AG09319 (cell line): ENCODE measurements at regions not wholly inside any gene's neighbourhood (a gene's known extent, or its start where the extent isn't known, plus 50 kb on each side); places are given as distances from the start of the nearest gene placed in this dataset.

Experiments
- DNase-seq: peaks from one replicate; pipeline ENCODE4 v3.0.0-alpha.2; 2010; ENCODE audit warnings: low read depth; ENCODE audit errors: extremely low read depth
- TF ChIP-seq, protein P1 (sequence below): IDR thresholded peaks from 2 replicates; pipeline ENCODE4 v1.5.1; 2011; ENCODE audit warnings: low read depth, mild to moderate bottlenecking, inconsistent platforms, low read length, moderate library complexity

DNA sequence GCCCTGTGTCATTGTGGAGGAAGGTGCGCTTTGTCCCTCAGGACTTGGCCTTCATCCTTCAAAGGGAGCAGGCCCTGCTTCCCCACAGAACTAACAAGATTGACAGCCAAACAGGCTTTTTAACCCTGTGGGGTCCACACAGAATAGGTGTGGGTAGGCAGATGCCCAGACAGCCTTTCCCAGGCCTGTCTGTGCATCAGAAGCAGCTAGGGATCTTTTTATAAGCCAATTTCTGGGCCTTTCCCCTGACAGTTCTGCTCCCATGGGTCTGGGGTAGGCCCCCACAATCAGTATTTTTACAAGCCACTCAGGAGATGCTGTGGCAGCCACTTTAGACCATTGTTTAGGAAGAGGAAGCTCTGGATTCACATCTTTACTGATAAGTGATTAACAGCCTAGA lies 69.2 kb downstream of the MRPL46 start:
- no peak for DNase-seq
- TF ChIP-seq, protein P1, sequence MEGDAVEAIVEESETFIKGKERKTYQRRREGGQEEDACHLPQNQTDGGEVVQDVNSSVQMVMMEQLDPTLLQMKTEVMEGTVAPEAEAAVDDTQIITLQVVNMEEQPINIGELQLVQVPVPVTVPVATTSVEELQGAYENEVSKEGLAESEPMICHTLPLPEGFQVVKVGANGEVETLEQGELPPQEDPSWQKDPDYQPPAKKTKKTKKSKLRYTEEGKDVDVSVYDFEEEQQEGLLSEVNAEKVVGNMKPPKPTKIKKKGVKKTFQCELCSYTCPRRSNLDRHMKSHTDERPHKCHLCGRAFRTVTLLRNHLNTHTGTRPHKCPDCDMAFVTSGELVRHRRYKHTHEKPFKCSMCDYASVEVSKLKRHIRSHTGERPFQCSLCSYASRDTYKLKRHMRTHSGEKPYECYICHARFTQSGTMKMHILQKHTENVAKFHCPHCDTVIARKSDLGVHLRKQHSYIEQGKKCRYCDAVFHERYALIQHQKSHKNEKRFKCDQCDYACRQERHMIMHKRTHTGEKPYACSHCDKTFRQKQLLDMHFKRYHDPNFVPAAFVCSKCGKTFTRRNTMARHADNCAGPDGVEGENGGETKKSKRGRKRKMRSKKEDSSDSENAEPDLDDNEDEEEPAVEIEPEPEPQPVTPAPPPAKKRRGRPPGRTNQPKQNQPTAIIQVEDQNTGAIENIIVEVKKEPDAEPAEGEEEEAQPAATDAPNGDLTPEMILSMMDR: no peak

DNA sequence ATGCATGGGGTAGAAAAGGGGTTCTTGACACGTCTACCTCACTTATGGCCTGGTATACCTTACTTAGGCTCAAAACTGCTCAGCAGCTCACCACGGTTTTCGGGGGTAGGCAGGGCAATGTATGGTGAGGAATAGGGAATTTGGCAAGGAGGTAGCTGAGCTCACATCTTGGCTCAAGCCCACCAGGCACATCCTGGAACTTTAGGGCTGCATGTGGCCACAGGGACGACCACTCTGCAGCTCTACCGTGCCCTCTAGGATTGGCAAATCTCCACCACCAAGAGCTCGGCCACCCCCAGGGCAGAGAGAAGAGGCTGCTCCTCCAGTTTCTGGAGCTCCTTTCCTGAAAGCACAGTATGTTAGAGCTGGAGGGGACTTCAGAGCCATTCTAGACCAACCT lies 69.7 kb downstream of the MRPL46 start:
- TF ChIP-seq, protein P1: no peak
- no peak for DNase-seq

GRCh38 chr15:88395872-88396781 lies 71.1 kb downstream of the MRPL46 start:
- no peak for DNase-seq
- TF ChIP-seq, protein P1: no peak

DNA sequence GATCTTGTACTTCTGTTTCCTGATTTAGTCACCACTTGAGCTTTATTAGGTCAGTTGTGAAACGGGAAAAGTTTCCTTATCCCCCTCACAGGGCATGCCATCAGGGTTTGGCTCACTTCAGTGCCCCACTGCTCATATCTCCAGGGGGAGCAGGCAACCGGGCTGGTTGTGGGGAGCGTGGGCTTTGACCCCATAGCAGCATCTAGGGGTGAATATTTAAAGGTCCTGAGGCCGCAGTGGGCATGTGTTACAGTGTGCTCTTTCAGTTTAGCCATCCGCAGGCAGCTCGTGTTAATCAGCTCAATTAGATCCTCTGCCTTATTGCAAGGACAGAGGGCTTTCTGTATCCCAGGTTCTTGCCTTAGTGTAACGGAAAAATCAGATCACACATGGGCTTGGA lies 71.9 kb downstream of the MRPL46 start:
- DNase-seq: no peak
- TF ChIP-seq, protein P1: no peak

- DNase-seq: no peak
- TF ChIP-seq, protein P1: no peak
Measured at GRCh38 chr15:88394553-88395145, 72.5 kb downstream of the MRPL46 start.

- no peak for DNase-seq
- TF ChIP-seq, protein P1: no peak
Measured at GRCh38 chr15:88393719-88394519, 73.3 kb downstream of the MRPL46 start.
